Daoy (cell line): ENCODE measurements at regions not wholly inside any gene's neighbourhood (a gene's known extent, or its start where the extent isn't known, plus 50 kb on each side); places are given as distances from the start of the nearest gene placed in this dataset.
"Not testable (repeated sequence)": the region's sequence is repeated elsewhere in the genome, so short reads cannot be mapped to it uniquely, and the experiment has no call there.

Source experiments
- DNase-seq: peaks from one replicate; pipeline ENCODE4 v3.0.0-alpha.2; 2015; ENCODE audit warnings: low read depth

- DNase-seq = no peak
Measured at GRCh38 chr3:27779176-27779575, 57.1 kb upstream of the EOMES start.

- no peak for DNase-seq
Measured at GRCh38 chr3:27789420-27789819, 67.3 kb upstream of the EOMES start.

GRCh38 chr3:27791956-27792355 lies 69.8 kb upstream of the EOMES start:
- no peak for DNase-seq

GRCh38 chr3:27792869-27793268 lies 70.7 kb upstream of the EOMES start:
- DNase-seq = no peak

- no peak for DNase-seq
Measured at GRCh38 chr3:27794211-27794610, 72.1 kb upstream of the EOMES start.

- no peak for DNase-seq
Measured at GRCh38 chr3:27796365-27796875, 74.3 kb upstream of the EOMES start.

GRCh38 chr3:27797773-27798172 lies 75.7 kb upstream of the EOMES start:
- DNase-seq = no peak

GRCh38 chr3:27800261-27800660 lies 78.1 kb upstream of the EOMES start:
- DNase-seq = no peak

GRCh38 chr3:27802425-27802824 lies 80.3 kb upstream of the EOMES start:
- no peak for DNase-seq

- no peak for DNase-seq
Measured at GRCh38 chr3:27802849-27803248, 80.7 kb upstream of the EOMES start.

GRCh38 chr3:27805282-27805681 lies 83.2 kb upstream of the EOMES start:
- no peak for DNase-seq

- DNase-seq = no peak
Measured at GRCh38 chr3:27813255-27813654, 91.1 kb upstream of the EOMES start.

GRCh38 chr3:27821609-27822008 lies 99.5 kb upstream of the EOMES start:
- DNase-seq = not testable (repeated sequence)

GRCh38 chr3:27824312-27825200 lies 102.4 kb upstream of the EOMES start:
- no peak for DNase-seq

GRCh38 chr3:27826448-27826847 lies 104.3 kb upstream of the EOMES start:
- DNase-seq = no peak

- no peak for DNase-seq
Measured at GRCh38 chr3:27827041-27827440, 104.9 kb upstream of the EOMES start.

GRCh38 chr3:27840807-27841594 lies 118.9 kb upstream of the EOMES start:
- DNase-seq = no peak

- no peak for DNase-seq
Measured at GRCh38 chr3:27844052-27844675, 122.0 kb upstream of the EOMES start.

- no peak for DNase-seq
Measured at GRCh38 chr3:27847697-27848096, 125.6 kb upstream of the EOMES start.

GRCh38 chr3:27848826-27849225 lies 126.7 kb upstream of the EOMES start:
- DNase-seq = no peak

- no peak for DNase-seq
Measured at GRCh38 chr3:27859821-27860220, 137.7 kb upstream of the EOMES start.
